NB4 (cell line): ENCODE measurements at regions not wholly inside any gene's neighbourhood (a gene's known extent, or its start where the extent isn't known, plus 50 kb on each side); places are given as distances from the start of the nearest gene placed in this dataset.

Source experiments
- DNase-seq: peaks from one replicate; pipeline ENCODE4 v3.0.0; 2010; ENCODE audit warnings: low read depth
- H3K4me3 ChIP-seq: one replicate; pipeline ENCODE4 v1.5.1; 2011; ENCODE audit warnings: mild to moderate bottlenecking, low read depth, low read length, moderate library complexity
- CTCF ChIP-seq: IDR thresholded peaks from one replicate; pipeline ENCODE4 v1.5.1; 2012; ENCODE audit warnings: low read depth, low read length
- MAX ChIP-seq: IDR thresholded peaks from 2 replicates; pipeline ENCODE4 v1.6.1; 2011; ENCODE audit warnings: low read depth, low read length
- MYC ChIP-seq: IDR thresholded peaks from 2 replicates; pipeline ENCODE4 v1.6.1; 2011; ENCODE audit warnings: low read depth, low read length
- POLR2A ChIP-seq: IDR thresholded peaks from 2 replicates; pipeline ENCODE4 v1.6.1; 2011; ENCODE audit warnings: mild to moderate bottlenecking; ENCODE audit not compliant: insufficient read length; ENCODE audit errors: extremely low read depth

- TF ChIP-seq CTCF = no peak
- no peak for TF ChIP-seq MYC
- no peak for TF ChIP-seq MAX
- no peak for TF ChIP-seq POLR2A
Measured at GRCh38 chr12:5248999-5249526, 182.8 kb upstream of the NTF3 start.

GRCh38 chr12:5251092-5251491 lies 180.8 kb upstream of the NTF3 start:
- H3K4me3 ChIP-seq = no peak overlapping the region
- TF ChIP-seq POLR2A (no peak), MYC (no peak), MAX (no peak), CTCF (no peak)
- DNase-seq = no peak

More at GRCh38 chr12:5248999-5249526, 182.8 kb upstream of the NTF3 start:
- no peak overlapping the region for H3K4me3 ChIP-seq
- DNase-seq = no peak

- DNase-seq = no peak
- TF ChIP-seq CTCF (no peak), POLR2A (no peak), MYC (no peak), MAX (no peak)
- H3K4me3 ChIP-seq = no peak overlapping the region
Measured at GRCh38 chr12:5251786-5252185, 180.1 kb upstream of the NTF3 start.

- DNase-seq = no peak
- H3K4me3 ChIP-seq = no peak overlapping the region
- TF ChIP-seq MAX = no peak
- TF ChIP-seq POLR2A = no peak
- no peak for TF ChIP-seq CTCF
- no peak for TF ChIP-seq MYC
Measured at GRCh38 chr12:5254703-5255102, 177.2 kb upstream of the NTF3 start.

GRCh38 chr12:5257763-5258495 lies 174.0 kb upstream of the NTF3 start:
- no peak for TF ChIP-seq POLR2A
- no peak for TF ChIP-seq CTCF
- TF ChIP-seq MAX = no peak
- no peak for TF ChIP-seq MYC
- no peak for DNase-seq
- H3K4me3 ChIP-seq = no peak overlapping the region
